K562 (cell line): ENCODE measurements at regions not wholly inside any gene's neighbourhood (a gene's known extent, or its start where the extent isn't known, plus 50 kb on each side); places are given as distances from the start of the nearest gene placed in this dataset.
"Not testable (repeated sequence)": the region's sequence is repeated elsewhere in the genome, so short reads cannot be mapped to it uniquely, and the experiment has no call there.

Experiments
- ATAC-seq: fragments of 200-7000 bp; cut with Tn5 transposase; 3 replicates; pipeline ENCODE4 v1.9.1; 2020; ENCODE audit warnings: moderate library complexity
- BruUV-seq: library from RNA; stranded (reverse); fragments of 400-500 nt; replicated peaks from 2 replicates; lab custom pipeline; 2021; lab: Mats Ljungman, UMichigan
- CTCF ChIA-PET: fragments of 300-600 bp; formaldehyde crosslinking; extraction: SDS; loops from one replicate; lab custom pipeline; 2021; ENCODE audit warnings: low intra/inter-chr PET ratio; lab: Yijun Ruan, JAX
- POLR2A ChIA-PET: fragments of 300-600, 350-650 bp; sonication (Branson Sonifier 250); formaldehyde crosslinking; extraction: SDS; loops from one replicate; lab custom pipeline; 2021; ENCODE audit warnings: antibody characterized with exemption, inconsistent platforms; lab: Yijun Ruan, JAX
- DNase-seq, 4 experiments: peaks; one replicate each; pipeline versions ENCODE4 v3.0.0 to v3.0.0-alpha.2; 2011 to 2018; ENCODE audit warnings: low spot score in 3 of 4, mixed read lengths in 3 of 4; ENCODE audit errors: extremely low read depth in 1 of 4
- FAIRE-seq: peaks from 2 replicates; lab custom pipeline; 2011; peaks lifted over from hg19 to GRCh38; lab: Jason Lieb, UNC
- H2AFZ ChIP-seq: 2 replicates; pipeline ENCODE4 v1.6.0; 2011; ENCODE audit warnings: low read depth, low read length, control low read depth, inconsistent platforms
- H3K27ac ChIP-seq: fragments of 200-600 bp; 3 replicates; pipeline ENCODE4 v1.8.0; 2011; ENCODE audit warnings: low read depth, mild to moderate bottlenecking, control low read depth, inconsistent platforms, low read length, moderate library complexity, mixed read lengths; ENCODE audit errors: extremely low read depth
- H3K27me3 ChIP-seq, 2 experiments: fragments of 300-600 bp in 1 of 2; 2 replicates in 1 of 2; 3 replicates in 1 of 2; pipeline versions ENCODE4 v1.6.0 to v1.8.0; 2011; ENCODE audit warnings: inconsistent platforms in 2 of 2, low read length in 2 of 2, mild to moderate bottlenecking in 1 of 2, mixed read lengths in 1 of 2, moderate library complexity in 1 of 2; ENCODE audit not compliant: control insufficient read depth in 2 of 2, insufficient read depth in 2 of 2
- H3K36me3 ChIP-seq: fragments of 300-600 bp; 3 replicates; pipeline ENCODE4 v1.8.0; 2011; ENCODE audit warnings: mild to moderate bottlenecking, low read length, inconsistent platforms; ENCODE audit not compliant: control insufficient read depth, insufficient read depth
- H3K4me1 ChIP-seq, 2 experiments: fragments of 200-600 bp in 1 of 2; replicated peaks in 1 of 2; 2 replicates in 1 of 2; 3 replicates in 1 of 2; pipeline versions ENCODE4 v1.5.1 to v1.8.0; 2011; ENCODE audit warnings: inconsistent platforms in 2 of 2, low read length in 2 of 2, mild to moderate bottlenecking in 1 of 2, mixed read lengths in 1 of 2, moderate library complexity in 1 of 2; ENCODE audit not compliant: control insufficient read depth in 2 of 2, insufficient read depth in 2 of 2
- H3K4me2 ChIP-seq: 2 replicates; pipeline ENCODE4 v1.6.1; 2011; ENCODE audit warnings: low read length, control low read depth, inconsistent platforms, mixed read lengths; ENCODE audit not compliant: insufficient read depth
- H3K4me3 ChIP-seq: fragments of 200-600 bp; sonication (generic), shearing (Covaris generic); 2 replicates; pipeline ENCODE4 v1.5.1; 2016; ENCODE audit warnings: control low read depth, inconsistent platforms
- H3K79me2 ChIP-seq: fragments of 200-600 bp; 3 replicates; pipeline ENCODE4 v1.8.0; 2011; ENCODE audit warnings: low read length, inconsistent platforms; ENCODE audit not compliant: control insufficient read depth, insufficient read depth
- H3K9ac ChIP-seq, 2 experiments: 2 replicates each; pipeline versions ENCODE4 v1.6.0 to v1.6.1; 2011; ENCODE audit warnings: low read depth in 2 of 2, low read length in 2 of 2, control low read depth in 1 of 2, inconsistent platforms in 1 of 2, mild to moderate bottlenecking in 1 of 2, mixed read lengths in 1 of 2; ENCODE audit not compliant: insufficient read depth in 1 of 2
- H3K9me1 ChIP-seq: one replicate; pipeline ENCODE4 v1.6.0; 2011; ENCODE audit warnings: inconsistent platforms, mild to moderate bottlenecking, low read length, moderate library complexity; ENCODE audit not compliant: control insufficient read depth, insufficient read depth
- H3K9me3 ChIP-seq: replicated peaks from 2 replicates; pipeline ENCODE4 v1.5.1; 2011; ENCODE audit warnings: low read depth, low read length, inconsistent platforms; ENCODE audit not compliant: control insufficient read depth, insufficient read depth
- H4K20me1 ChIP-seq: replicated peaks from 2 replicates; pipeline ENCODE4 v1.6.1; 2011; ENCODE audit warnings: low read length, inconsistent platforms, mixed read lengths; ENCODE audit not compliant: control insufficient read depth, insufficient read depth
- ELF1 ChIP-seq: fragments of 200-800 bp; sonication (Bioruptor generic); IDR thresholded peaks from 2 replicates; pipeline ENCODE4 v1.6.1; 2016; ENCODE audit warnings: missing genetic modification characterization, missing compliant biosample characterization
- SRSF3 ChIP-seq: fragments of 200-400 bp; formaldehyde crosslinking; IDR thresholded peaks from 2 replicates; pipeline ENCODE4 v1.6.1; 2016; ENCODE audit warnings: mild to moderate bottlenecking, low read length, moderate library complexity; ENCODE audit not compliant: insufficient read depth
- STAG1 ChIP-seq: sonication (generic); formaldehyde crosslinking; IDR thresholded peaks from 2 replicates; pipeline ENCODE4 v1.5.0; 2020; ENCODE audit warnings: missing genetic modification reagents, borderline replicate concordance
- WGBS: fragments of 100-300 bp; shearing (Covaris generic); methylation state at CpG from one replicate; pipeline ENCODE4 v1.1.6; 2016; ENCODE audit warnings: low coverage, mixed read lengths; ENCODE audit not compliant: insufficient coverage; ENCODE audit errors: missing lambda C conversion rate; 5-methylcytosine and 5-hydroxymethylcytosine counted together
- in situ Hi-C: fragments of 300-500 bp; cut with MboI; formaldehyde crosslinking; loops from 4 replicates; pipeline ENCODE4 v1.15.0; 2018; ENCODE audit warnings: inconsistent platforms, mixed read lengths
- intact Hi-C: fragments of 100-400 bp; cut with micrococcal nuclease; formaldehyde crosslinking; loops from 2 replicates; pipeline ENCODE4 v1.14.2; 2022

DNA sequence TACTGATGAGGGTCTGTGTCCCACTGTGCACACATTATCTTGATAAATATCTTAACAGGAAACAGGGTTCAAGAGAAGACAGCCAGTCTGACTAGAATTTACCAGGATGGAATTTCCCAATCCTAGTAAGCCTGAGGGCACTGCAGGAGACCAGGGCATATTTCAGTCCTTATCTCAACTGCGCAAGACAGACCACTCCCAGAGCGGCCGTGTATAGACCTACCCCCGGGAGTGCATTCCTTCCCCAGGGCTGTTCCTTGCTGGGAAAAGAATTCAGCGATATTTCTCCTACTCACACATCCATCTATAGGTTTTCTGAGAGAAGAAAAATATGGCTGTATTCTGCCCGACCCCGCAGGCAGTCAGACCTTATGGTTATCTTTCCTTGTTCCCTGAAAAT, 191.3 kb downstream of the DKK1 start:
- H3K36me3 ChIP-seq, H3K9me1 ChIP-seq, H4K20me1 ChIP-seq, ATAC-seq, POLR2A ChIA-PET, in situ Hi-C loops, H3K4me3 ChIP-seq, H3K27ac ChIP-seq, CTCF ChIA-PET, H3K4me1 ChIP-seq, H3K4me2 ChIP-seq, H2AFZ ChIP-seq, H3K9ac ChIP-seq, intact Hi-C loops, BruUV-seq, H3K79me2 ChIP-seq, DNase-seq, H3K27me3 ChIP-seq, H3K9me3 ChIP-seq, FAIRE-seq: not testable (repeated sequence)
- 2% methylated on average over 7 of the region's 7 CpGs for WGBS

DNA sequence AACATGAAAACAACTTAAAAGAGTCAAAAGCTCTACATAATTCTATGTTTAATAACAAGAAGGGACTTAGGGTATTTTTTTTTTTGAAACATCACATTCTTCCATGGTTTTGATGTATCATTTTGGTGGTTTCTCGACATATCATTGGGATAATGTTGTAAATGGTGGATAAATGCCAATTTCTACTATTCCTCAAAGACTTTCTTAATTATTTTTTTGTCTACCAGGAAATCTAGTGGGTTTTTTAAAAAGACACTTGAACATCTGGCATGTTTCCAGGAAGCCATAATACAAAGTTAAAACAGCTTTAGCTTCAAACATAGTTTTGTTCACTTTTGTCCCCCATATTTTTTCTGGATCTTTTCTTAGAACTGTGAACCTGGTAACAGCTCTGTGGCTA, 200.4 kb downstream of the DKK1 start:
- 0% methylated on average over 1 of the region's 1 CpG for WGBS
- no TSS peak for BruUV-seq
- Histone ChIP-seq H3K79me2 (no peaks in the 10 kb centered on the region), H3K36me3 (no peaks in the 10 kb centered on the region), H4K20me1 (no peaks in the 10 kb centered on the region), H3K9ac (no peak overlapping the region), H3K9me3 (peaks cover 3% of the 10 kb centered on the region; the same call in 1 of the 2 replicates), H3K4me1 (no peaks in the 10 kb centered on the region), H3K27ac (no peak overlapping the region), H3K9me1 (no peaks in the 10 kb centered on the region), H3K27me3 (no peaks in the 10 kb centered on the region), H3K4me2 (no peak overlapping the region), H2AFZ (no peak overlapping the region), H3K4me3 (no peak overlapping the region)
- CTCF ChIA-PET: no interaction called here
- no peak for TF ChIP-seq STAG1 (CRISPR knock-in tag)
- no peak for TF ChIP-seq SRSF3
- no peak for TF ChIP-seq ELF1 (tag)
- POLR2A ChIA-PET: no interaction called here
- FAIRE-seq: no peak
- DNase-seq: no peak
- intact Hi-C loops (no loop called here), in situ Hi-C loops (no loop called here)
- no peak for ATAC-seq
